GM21576 (cell line): ENCODE measurements at regions not wholly inside any gene's neighbourhood (a gene's known extent, or its start where the extent isn't known, plus 50 kb on each side); places are given as distances from the start of the nearest gene placed in this dataset.

ENCODE experiments used
- ATAC-seq: cut with Tn5 transposase; IDR thresholded peaks from one replicate; pipeline ENCODE4 v1.9.1; 2021; ENCODE audit warnings: mild to moderate bottlenecking, moderate library complexity; ENCODE audit not compliant: unreplicated experiment

DNA sequence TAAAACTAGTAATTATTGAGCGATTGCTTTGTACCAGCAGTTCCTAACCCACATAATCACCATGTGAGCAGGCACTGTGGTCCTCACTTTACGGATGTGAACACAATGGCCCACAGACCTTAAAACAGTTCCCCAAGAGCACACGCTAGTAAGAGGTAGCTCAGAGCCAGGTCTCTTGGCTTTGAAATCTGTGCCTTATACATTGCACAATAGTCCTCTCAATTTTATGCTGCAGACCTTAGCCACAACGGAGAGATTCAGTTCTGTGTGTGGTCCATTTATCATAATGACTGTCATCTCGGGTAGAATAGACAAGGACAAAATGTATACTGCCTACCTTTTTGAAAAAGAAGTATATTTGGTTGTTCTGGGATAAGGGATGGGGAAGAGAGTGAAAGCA lies 289.0 kb upstream of the ANKRD55 start:
- no peak for ATAC-seq

DNA sequence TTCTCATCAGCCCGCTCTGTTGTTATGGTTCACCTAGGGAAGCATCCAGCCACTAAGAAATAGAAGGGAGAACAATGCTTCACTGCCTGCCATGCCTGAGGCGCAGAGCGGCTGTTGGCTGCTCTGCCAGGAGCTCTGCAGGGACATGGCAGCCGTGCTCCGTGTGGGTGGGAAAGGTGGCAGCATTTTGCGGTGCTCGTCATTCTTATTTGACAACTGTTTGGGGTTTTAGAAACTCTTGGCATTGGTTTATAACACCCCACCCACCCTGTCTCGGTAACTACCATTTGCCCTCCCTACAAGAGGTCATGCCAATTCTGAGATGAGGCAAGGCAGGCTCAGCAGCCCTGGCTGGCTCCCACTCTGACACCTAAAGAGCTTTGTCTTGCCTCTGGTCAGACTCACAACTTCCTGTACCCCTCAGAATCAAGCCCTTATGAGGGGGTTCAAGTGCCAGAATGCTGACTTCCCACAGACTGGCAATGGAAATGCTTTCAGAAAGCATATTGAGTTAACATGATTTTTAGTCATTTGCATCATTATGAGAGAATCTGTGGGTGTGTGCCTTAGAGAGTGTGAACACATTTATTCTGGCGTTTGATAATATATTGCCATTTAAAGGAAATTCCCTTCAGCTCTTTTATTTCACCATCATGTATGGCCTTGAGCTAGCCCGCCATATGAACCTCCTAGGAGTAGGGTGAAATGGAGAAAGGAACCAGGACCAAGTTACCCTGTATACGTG lies 288.0 kb upstream of the ANKRD55 start:
- ATAC-seq = no peak

DNA sequence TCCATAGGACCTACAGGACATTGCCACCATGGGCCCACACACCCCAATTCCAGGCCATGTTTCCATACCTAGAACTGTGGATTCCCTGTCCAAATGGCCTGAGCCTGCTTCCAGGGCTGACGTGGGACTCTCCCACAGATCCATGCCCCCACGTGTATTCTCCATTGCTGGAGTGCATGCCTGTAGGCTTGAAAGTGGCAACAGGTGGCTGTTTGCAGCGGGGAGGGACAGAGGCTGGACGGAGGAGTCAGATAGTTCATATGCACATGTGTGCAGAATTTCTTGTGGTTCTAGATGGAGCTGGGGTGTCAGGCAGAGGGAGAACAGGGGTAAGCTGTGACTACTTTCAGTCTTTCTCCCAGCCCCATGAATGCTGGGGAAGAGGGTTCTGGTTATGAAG lies 285.7 kb upstream of the ANKRD55 start:
- ATAC-seq = no peak

DNA sequence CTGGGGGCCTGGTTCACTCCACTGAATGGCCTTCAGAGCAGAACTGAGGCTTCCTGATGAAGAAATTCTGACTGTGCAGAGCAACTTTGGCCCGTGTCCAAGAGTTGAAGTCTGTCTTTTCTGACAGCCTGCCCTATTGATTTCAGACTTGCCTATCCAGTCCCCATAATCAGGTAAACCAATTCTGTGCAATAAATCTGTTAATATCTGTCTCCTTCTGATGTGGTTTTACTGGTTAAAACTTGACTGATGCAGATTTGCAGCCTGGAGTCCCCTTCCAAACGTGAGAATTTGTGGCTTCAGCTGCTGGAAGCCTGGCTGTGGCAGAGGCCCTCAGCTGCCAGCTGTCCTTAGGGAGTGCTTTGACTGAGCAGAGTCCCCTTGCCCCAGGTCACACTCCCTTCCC lies 283.9 kb upstream of the ANKRD55 start:
- ATAC-seq = no peak

DNA sequence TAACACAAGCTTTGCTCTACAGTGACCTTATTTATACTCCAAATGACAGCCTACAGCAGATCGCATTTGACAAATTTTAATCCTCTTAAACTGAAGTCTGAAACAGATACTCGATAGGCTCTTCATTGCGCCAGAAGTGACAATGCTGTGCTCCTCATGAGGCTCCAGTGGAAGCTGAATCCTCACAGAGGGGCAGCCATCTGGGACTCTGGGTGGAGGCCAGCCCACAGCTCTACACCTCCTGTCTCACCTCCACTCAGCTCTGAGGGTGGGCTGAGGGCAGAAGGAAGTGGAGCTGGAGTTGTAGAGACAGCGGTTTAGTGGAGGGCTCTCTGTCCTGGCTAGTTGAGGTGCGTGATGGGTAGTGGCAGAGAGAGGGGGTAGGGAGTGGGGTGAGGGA lies 283.3 kb upstream of the ANKRD55 start:
- ATAC-seq = no peak

DNA sequence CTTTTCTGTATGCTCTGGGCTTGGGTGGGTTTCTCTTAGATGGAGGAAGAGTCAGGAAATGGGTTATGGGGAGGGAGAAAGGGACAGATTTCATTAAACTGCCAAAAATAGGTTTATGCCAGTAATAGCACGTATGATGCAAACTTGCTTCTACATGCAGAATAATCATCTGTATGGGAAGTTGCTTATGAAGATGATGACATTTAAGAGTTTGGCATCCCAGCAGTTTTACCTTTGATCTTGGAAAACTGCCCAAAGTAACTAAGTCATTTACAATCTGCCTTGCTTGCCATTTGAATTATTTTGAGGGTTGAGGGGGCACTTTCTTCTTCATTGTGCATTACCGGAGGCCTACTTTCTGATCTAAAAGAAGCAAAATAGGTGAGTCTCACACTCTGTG lies 282.9 kb upstream of the ANKRD55 start:
- ATAC-seq = no peak

DNA sequence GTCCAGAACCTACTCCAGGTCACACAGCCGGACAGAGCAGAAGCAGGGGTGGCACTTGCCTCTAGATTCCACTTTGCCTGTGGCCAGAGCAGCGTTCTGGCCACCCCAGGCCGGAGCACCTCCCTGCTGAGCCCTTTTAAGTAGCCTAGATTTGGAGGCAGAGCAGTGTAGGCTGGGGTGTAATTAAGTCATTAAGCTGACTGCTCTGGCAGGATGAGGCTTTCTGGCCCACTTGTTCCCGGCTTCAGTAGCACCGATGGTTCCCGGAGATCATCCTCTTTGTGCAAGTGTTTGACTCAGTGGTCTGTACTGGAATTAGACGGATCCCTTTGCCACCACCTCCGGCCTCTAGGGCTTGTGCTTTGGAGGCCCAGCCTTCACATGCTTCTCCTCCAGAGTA lies 281.9 kb upstream of the ANKRD55 start:
- ATAC-seq = no peak

DNA sequence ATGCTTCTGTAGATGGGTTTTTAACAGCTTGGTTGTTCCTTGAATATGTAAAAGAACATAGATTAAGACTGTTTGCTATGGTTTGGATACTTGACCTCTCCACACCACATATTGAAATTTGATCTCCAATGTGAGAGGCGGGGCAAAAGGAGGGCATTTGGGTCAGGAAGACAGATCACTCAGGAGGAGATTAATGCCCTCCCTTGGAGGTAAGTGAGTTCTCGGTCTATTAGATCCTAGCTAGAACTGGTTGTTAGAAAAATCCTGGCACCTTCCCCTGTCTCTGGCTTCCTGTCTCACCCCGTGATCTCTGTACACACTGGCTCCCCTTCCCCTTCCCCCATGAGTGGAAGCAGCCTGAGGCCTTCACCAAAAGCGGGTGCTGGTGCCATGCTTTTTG lies 281.1 kb upstream of the ANKRD55 start:
- no peak for ATAC-seq

DNA sequence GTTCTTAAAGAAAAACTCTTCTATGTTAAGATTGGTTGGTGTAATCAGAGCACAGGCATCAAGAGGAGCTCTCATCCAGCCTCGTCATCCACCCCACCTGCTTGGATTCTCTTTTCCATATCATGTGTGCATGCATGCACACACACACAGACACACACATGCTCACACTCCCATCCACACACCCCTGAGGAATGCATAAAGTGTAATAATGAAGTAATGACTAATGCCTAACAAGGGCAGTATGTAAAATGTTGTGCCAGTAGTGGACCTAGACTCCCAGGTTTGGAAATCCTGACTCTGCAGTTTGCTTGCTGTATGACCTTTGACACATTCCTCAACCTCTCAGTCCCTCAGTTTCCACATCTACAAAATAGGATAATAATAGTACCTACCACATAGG lies 280.0 kb upstream of the ANKRD55 start:
- ATAC-seq = no peak

DNA sequence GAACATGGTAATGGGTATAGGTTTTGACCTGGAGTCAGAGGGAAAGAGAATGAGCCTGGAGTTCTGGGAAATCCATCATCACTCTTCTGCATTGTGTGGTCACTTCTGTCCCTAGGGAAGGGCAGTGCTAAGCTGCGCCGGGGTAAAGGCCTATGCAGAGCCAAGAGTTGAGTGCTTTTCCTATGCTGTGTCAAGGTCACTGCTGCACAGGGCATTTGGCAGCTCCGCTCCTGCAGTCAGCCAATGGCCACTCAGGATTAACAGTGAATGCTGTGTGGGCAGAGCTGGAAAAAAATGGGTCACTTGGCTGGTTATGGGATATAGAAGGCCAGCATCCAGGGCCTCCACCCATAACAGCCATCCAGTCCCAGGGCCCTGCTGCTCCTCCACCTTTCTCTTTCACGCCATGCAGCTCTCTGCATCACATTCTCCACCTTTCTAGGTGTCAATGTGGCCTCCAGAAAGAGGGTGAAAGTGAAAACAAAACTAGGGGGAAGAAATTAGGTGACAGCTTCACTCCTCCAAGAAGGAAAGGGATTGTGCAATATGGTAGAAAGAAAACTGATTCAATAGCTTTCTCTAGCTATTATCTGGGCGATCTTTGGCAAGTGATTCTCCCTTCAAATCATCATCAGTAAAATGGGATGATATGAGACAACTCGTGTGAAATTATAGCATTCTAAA lies 279.3 kb upstream of the ANKRD55 start:
- ATAC-seq = no peak

DNA sequence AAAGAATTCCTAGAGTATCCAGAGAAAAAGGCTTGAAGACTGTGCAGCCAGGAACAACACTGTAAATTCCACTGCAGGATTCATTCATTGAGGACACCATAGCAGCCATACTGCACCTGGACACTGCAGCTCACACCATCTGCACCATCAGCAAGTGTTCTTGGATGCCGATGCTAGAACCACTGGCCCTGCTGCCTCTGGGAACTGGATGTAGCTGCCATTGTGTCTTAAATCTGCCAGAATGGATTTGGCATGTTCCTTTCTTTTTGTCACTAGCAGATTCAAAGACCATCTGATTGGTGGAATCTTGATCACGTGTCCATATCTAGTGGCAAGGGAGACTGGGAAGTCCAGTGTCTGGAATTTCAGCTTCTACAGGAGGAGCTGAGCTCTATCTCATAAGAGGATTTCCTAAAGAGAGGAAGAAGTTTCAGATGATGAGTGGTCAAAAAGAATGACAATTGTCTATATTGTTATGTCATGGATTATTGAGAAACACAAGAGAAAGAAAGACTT lies 278.3 kb upstream of the ANKRD55 start:
- ATAC-seq = no peak

DNA sequence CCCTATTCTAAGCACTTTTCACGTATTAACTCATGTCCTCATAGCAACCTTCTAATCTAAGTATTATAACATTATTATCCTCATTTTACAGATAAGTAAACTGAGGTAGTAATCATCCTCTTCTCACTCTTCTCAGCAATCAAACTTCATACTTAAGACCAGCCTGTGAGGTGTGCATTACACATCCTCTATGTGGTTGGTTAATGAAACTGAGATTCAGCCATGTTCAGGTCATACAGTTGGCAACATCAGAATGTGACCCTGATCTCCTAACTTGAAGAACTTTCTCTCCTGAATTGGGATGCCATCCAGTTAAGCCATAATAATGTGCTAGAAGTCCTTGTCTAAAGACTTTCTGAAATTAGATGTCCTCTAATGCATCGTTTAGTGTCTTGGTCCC lies 275.1 kb upstream of the ANKRD55 start:
- no peak for ATAC-seq

DNA sequence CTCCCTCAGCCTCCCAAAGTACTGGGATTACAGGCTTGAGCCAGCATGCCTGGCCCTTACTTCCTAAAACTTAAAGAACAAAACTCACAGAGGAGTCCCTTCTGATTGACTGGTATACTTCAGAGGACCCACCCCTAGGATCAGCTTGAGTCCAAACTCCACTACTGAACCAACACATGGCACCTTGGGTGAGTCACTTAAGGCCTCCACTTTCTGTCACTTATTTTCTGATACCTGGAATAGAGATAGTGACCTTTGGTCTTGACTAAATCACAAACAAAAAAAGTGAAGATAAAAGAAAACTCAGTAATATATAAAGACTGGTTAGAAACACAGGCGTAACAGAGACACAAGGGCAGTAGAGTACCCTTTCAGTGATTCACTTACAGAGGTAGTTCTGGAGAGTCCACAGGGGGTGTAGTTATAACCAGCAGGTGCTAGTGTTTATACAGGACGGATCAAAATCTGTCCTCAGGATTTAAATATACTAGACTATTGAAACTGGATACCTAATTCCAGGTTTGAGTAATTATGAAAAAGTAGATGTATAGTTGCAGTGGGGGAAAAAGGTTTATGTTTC lies 274.3 kb upstream of the ANKRD55 start:
- no peak for ATAC-seq

DNA sequence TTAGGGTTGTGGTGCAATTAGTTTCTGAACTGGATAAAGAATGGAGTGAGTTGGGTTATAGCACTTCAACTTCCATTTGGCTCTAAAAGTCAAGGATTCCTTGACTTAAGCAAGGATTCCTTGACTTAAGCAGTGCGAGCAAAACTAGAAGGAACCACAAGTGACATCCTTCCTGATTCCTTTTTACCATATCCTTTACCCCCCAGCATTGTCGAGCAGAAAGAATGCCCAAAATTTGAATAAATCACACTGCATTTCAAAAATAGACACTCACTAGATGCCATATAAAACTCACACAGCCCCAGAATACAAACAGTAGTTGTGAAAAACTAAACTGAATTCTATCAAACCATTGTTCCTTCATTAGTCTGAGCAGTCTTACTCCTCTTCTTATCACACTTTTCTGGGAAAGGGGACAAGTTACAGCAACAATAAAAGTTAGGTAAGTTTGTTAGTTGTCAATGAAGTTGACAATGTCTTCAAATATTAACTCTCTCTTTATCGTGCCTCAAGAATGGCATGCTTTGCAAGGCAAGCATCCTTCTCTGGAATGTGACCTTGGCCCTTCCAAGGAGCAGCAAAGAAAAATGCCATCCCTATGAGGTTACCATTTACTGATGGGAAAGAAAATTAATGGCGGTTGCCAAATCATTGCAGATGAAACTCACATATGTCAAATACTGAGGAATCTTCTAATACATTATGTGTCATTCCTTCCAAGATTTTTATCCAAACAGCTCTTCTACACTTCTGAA lies 273.3 kb upstream of the ANKRD55 start:
- no peak for ATAC-seq

DNA sequence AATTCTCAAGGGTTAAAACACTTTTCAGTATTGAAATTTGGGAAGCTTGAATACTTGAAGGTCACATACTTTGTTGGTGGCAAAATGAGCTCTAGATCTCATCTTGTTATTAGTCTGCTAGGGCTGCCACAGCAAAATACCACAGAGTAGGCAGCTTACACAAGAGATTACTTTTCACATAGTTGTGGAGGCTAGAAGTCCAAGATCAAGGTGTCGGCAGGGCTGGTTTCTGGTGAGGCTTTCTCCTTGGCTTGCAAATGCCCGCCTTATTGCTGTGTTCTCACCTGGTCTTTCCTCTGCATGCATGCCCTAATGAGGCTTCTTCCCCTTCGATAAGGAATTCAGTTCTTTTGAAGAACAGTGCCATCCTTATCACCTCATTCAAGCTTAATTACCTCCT lies 270.8 kb upstream of the ANKRD55 start:
- ATAC-seq = no peak

DNA sequence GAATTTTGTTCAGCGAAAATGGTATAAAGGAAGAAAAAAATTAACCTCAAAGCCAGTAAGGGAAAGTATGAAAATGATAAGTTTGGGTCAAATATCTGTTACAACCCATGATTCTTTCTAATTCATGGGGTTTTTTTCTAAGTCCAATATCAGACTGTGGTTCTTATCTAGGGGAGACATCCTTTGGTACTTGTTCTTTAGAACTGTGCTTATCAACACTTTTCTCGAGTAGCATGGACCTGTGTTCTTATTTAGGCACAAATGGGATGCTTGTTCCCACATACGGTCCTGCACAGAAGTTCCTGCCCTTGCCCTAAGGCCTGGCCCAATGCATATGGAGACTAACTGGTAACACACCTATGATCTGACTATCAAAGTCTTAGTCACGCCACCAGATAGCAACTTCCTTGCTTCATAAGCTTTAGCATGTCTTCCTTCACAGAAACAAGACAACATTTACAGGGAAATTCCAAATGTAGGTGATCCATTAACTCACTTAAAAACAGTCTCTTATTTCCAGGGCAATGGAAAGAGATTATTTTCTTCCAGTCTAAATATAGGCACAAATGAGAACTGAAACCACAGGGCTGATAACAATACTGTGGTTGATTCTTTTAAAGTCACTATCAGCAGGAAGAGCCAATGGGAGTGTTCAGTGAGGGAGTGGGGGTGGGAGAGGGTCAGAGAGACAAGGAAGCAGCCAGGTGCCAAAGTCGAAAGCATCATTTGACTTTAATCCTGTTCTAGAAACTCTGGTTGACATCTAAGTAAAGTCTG lies 268.8 kb upstream of the ANKRD55 start:
- no peak for ATAC-seq

DNA sequence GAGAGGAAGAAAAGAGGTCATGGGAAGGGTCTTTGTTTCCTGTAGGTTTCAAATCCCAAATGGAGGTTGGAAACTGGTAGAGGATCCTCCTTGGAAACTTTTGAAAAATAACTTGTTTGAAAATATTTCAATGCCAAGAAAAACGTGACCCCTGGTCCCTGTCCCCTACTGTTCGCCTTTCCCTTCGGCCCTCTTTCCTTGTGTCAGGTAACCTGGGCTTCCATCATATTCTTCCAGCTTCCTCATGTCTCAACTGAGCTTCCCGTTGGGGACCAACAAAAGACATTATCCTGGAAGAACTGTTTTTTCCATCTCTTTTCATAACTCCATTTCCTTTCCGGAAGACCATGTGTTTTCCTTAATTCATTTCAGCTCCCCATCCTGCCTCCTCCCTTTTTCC lies 266.8 kb upstream of the ANKRD55 start:
- ATAC-seq = no peak

DNA sequence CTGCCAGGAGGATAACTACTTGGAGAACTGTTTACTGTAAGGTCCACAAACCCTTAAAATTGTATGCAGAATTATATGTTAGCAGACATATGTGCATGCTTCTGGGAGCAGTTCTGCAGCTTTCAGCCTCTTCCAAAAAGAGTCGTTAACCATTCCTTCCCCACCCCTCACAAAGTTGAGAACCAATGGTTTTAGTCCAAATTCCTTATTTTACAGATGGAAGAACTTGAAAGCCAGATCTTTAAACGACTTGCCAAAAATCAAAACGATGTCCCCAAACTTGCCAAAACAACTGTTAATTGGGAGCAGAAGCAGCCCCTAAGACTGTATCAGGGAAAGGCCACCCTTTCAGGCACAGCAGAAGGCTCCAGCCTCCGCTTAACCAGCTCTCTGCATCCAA lies 266.4 kb upstream of the ANKRD55 start:
- no peak for ATAC-seq

DNA sequence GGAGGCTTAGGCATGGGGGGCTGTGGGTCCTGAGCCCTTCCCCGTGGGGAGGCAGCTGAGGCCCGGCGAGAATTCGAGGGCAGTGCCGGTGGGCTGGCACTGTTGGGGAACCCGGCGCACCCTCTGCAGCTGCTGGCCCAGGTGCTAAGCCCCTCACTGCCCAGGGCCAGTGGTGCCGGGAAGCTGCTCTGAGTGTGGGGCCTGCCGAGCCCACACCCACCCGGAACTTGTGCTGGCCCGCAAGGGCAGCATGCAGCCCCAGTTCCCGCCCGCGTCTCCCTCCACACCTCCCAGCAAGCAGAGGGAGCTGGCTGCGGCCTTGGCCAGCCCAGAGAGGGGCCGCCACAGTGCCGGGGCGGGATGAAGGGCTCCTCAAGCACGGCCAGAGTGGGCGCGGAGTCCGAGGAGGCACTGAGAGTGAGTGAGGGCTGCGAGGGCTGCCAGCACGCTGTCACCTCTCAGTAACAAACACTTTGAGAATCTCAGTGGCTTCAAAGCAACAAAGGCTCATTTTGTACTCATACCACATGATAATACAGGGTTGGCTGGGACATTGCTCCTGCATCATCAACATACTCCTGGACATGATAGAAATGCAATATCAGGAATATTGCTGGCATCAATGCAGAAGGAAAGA lies 265.7 kb upstream of the ANKRD55 start:
- no peak for ATAC-seq

DNA sequence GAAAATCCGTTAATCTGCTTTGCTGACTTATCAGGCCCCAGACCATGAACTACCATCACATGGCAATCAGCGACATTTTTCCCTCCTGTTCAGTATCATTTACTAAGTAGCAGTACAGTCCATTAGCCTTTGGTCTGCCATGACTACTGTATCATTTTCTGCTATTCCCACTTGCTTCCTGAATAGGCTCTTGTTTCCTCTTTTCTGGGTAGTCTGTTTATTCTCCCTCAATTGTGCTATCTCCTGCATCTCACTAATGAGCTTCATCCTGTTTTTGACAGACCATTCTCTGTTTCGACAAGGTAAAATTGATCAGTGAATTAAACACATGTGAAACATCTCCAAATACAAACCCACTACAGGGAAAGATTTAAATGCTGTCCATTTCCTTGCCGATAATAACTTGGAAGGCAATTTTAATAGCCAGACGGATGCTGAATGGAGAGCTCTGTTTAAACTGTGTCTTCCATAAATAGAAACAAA lies 263.5 kb upstream of the ANKRD55 start:
- no peak for ATAC-seq
